NCI-H510A treated with DMSO at 0.1 percent for 48 hours (cell line): ENCODE measurements at regions not wholly inside any gene's neighbourhood (a gene's known extent, or its start where the extent isn't known, plus 50 kb on each side); places are given as distances from the start of the nearest gene placed in this dataset.

Experiments
- DNase-seq: peaks from one replicate; lab custom pipeline; 2025; lab: John Stamatoyannopoulos, UW

- no peak for DNase-seq
Observed at GRCh38 chr20:51876313-51876940, 74.1 kb upstream of the SALL4 start.

- DNase-seq: no peak
Observed at GRCh38 chr20:51873652-51874051, 71.3 kb upstream of the SALL4 start.

- peak; percentile 34 for DNase-seq
Observed at GRCh38 chr20:51871943-51872342, 69.6 kb upstream of the SALL4 start.

GRCh38 chr20:51869002-51869401 lies 66.7 kb upstream of the SALL4 start:
- DNase-seq: no peak

- no peak for DNase-seq
Observed at GRCh38 chr20:51867251-51867650, 64.9 kb upstream of the SALL4 start.

- no peak for DNase-seq
Observed at GRCh38 chr20:51864967-51865366, 62.6 kb upstream of the SALL4 start.

- no peak for DNase-seq
Observed at GRCh38 chr20:51862796-51863195, 60.5 kb upstream of the SALL4 start.

- no peak for DNase-seq
Observed at GRCh38 chr20:51861726-51862466, 59.6 kb upstream of the SALL4 start.

- no peak for DNase-seq
Observed at GRCh38 chr20:51860111-51860882, 58.0 kb upstream of the SALL4 start.

GRCh38 chr20:51856432-51856831 lies 54.1 kb upstream of the SALL4 start:
- no peak for DNase-seq

- no peak for DNase-seq
Observed at GRCh38 chr20:51854921-51855320, 52.6 kb upstream of the SALL4 start.
